RPMI7951 (cell line): ENCODE measurements at regions not wholly inside any gene's neighbourhood (a gene's known extent, or its start where the extent isn't known, plus 50 kb on each side); places are given as distances from the start of the nearest gene placed in this dataset.
"Not testable (repeated sequence)": the region's sequence is repeated elsewhere in the genome, so short reads cannot be mapped to it uniquely, and the experiment has no call there.

Experiments used
- DNase-seq: peaks from one replicate; pipeline ENCODE4 v3.0.0-alpha.2; 2012; ENCODE audit warnings: low read depth

DNA sequence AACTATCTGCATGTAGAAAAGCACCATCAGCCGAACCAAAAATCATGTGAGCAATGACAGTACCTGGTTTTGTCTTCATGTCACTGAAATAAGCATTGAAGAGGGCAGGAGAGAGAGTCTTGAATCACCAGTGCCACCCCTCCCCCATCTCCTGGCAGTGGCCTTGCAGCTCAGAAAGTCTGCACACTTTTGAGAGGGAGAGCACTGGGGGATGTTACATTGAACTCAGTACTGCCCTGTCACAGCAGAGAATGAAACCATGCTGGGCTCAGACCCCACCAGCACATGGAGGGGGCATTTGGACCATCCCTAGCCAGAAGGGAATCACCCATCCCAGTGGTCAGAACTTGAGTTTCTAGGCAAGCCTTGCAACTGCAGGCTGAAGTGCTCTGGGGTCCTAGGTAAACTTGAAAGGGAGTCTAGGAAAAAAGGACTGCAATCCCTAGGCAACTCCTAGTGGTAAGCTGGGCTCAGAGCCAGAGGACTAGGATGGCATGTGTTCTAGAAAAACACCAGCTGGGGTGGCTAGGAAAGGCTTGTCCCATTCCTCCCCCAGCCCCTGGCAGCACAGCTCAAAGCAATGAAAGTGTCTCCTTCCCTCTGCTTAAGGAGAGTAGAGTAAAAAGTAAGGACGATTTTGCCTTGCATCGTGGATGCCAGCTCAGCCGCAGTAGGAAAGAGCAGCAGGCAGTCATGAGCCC is 259.9 kb upstream of the MYT1L start:
- DNase-seq: no peak

DNA sequence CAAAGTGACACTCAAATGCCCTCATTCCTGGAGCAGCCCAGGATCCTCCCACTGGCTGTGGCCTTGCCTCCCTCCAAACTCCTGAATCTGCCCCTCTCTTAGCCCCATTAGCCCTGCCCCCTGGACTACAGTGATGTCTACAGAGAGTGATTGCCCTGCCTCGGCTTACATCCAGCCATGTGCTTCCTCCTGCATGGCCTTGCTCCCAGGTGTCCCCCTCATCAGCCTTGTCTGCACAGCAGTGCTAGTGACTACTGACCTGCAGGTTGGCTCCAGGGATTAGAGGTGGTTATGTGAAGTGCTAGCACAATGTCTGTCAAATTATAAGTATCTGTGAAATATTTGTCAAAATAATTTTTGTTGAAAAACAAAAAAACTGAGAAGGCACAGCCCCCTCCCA is 259.1 kb upstream of the MYT1L start:
- DNase-seq: no peak

DNA sequence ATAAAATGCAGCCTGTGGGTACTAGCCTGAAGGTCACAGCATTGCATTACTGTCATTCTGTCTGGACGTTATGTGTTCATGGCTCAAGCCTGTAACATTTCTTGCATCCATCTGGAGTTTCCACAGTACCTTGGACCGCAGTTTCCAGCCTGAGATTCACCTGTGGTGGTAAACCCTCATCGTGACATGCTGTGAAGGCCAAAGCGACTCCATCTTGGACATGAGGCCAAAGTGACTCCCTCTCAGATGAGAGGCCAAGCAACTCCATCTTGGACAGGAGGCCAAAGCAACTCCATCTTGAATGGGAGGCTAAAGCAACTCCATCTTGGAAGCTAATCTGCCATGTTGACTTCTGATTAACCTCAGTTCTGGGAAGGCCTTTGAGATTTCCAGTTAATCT is 257.7 kb upstream of the MYT1L start:
- DNase-seq: no peak

DNA sequence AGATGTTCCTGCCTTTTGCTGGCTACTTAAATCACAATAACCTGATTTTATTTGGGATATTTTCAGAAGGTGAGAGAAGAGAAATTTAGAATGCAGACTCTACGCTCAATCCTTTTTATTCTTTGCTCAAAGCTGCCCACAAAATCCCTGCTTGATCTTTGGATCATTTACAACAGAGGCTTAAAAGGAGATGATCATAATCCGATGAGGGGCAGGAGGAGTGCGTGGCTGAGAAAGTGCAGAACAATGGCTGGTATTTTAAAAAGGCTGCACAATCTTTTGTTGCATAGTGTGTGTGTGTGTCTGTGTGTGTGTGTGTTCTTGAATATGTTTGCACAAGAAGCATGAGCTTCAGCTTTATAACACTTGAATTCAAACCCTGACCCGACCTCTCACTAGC is 256.3 kb upstream of the MYT1L start:
- DNase-seq: no peak

DNA sequence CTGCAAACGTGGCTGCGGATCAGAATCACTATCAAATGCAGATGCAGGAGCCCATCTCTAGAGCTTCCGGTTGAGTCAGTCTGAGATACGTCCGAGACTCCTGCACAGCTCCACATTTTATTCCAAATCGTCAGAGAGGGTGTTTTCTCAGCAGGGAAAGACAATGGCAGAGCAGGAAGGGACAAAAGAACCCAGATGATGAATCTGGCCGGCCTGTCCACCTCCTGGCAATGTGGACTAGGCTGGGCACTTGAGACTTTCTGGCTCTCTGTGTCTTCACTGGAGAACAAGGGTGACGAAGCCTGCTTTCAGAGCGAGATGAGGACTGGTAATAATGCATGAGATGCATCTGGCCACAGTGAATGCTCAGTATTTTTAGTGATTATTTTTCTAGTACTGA is 255.9 kb upstream of the MYT1L start:
- DNase-seq: no peak

DNA sequence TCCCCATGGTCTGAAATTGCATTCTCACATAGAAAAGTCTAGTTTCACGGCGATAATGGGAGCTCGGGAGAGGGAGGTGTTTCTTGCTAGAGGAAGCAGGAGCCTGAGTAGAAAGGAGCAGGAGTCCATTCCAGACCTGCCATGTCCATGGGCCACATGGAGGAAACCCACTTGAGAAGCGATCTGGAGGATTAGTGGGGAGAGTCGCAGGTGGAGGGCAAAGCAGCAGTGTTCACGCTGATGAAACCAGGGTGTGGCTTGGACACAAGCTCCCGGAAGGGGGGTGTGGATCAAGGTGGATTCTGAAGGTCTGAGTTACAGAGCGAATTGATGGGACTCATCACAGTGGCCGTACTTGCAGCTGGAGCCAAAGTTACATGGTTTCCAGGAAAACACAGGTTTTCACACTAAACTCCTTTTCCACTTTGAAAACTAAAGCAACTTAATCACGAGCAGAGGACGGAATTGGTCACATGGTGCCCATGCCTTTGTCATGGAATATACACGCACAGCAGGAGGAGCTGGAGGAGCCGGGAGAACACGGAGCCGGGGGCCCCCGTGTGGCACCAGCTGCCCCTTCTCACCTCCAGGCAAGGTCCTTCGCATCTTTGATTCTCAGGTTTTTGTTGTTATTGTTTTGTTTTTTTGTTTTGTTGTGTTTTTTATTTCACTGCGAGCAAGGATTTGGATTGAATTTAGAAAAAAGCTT is 255.1 kb upstream of the MYT1L start:
- no peak for DNase-seq

DNA sequence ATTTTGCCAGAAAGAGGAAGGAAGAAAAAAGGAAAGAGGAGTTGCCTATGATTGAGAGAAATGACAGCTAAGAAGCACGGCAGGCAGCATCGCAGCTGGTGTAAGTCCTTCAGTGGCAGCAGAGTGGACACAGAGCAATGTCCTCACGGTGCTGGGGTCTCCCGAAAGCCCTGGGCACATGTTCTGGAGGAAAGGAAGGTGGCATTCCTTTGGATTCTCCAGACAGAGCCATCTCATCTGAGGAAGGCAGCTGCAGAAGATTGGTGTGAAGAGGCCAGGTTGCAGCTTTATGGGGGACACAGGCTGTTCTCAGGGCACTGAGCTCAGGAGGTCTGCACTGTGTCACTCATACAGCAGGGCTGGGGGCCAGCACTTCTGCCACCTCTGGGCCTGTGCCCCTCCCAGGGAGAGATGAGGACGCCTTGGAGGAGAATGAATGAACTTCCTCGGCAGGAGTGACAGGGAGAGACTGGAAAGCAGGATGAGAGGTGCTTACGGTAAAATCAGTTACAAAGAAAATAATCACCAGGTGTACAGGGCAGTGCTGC is 252.0 kb upstream of the MYT1L start:
- DNase-seq: no peak

DNA sequence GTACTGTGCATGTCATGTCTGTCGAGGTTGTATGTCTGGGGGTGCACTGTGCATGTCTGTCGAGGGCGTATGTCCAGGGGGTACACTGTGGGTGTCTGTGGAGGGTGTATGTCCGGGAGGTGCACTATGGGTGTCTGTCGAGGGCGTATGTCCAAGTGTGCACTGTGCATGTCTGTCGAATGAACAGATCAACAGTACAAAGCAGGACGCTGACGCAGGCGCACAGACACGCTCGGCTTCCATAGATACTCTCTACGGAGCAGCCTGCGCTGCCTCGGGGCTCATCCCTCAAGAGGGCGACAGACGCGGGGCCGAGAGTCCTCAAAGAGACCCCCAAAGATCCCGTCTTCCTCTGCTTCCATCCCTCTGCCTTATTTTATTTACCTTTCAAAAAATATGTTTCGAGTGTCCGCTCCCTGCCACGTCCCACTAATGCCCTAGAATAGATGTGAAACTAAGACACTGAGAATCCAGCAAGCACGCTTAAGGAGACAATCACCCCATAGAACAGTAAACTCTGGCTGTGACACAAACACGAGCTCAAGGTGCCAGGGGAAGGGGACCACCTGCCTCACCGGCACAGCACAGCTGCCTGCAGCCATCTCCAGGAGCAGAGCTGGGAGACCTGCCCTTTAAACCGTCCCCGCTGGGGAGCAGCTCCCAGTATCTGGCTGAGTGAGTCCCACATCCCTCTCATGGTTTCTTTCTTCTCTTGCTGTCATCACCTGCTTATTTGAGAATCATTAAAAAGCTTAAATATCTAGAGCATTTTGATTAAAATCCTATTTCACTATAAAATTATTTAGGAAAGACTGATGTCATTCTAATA is 250.5 kb upstream of the MYT1L start:
- no peak for DNase-seq

DNA sequence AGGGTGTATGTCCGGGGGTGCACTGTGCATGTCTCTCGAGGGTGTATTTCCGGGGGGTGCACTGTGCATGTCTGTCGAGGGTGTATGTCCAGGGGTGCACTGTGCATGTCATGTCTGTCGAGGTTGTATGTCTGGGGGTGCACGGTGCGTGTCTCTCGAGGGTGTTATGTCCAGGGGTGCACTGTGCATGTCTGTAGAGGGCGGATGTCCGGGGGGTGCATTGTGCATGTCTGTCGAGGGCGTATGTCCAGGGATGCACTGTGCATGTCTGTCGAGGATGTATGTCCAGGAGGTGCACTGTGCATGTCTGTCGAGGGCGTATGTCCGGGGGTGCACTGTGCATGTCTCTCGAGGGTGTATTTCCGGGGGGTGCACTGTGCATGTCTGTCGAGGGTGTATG is 249.8 kb upstream of the MYT1L start:
- not testable (repeated sequence) for DNase-seq

DNA sequence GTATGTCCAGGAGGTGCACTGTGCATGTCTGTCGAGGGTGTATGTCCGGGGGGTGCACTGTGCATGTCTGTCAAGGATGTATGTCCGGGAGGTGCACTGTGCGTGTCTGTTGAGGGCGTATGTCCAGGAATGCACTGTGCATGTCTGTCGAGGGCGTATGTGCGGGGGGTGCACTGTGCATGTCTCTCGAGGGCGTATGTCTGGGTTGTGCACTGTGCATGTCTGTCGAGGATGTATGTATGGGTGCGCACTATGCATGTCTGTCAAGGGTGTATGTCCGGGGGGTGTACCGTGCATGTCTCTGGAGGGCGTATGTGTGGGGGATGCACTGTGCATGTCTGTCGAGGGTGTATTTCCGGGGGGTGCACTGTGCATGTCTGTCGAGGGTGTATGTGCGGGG is 249.3 kb upstream of the MYT1L start:
- DNase-seq: no peak

DNA sequence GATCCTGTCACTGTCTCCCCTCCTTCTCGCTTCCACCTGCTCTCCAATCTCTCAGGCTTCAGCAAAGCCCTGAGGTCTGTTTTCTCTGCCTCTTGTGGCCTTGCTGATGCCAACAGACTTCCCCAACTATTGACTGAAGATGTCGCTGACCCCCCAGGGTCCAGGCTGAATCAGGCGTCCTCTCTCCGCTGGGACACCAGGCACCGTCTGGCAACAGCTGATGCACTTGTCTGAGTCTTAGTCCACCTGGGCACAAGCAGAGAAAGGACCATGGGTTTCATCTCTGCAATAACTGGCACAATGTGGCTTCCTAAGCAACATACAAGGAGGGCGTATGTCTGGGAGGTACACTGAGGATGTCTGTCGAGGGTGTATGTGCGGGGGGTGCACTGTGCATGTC is 248.7 kb upstream of the MYT1L start:
- no peak for DNase-seq

DNA sequence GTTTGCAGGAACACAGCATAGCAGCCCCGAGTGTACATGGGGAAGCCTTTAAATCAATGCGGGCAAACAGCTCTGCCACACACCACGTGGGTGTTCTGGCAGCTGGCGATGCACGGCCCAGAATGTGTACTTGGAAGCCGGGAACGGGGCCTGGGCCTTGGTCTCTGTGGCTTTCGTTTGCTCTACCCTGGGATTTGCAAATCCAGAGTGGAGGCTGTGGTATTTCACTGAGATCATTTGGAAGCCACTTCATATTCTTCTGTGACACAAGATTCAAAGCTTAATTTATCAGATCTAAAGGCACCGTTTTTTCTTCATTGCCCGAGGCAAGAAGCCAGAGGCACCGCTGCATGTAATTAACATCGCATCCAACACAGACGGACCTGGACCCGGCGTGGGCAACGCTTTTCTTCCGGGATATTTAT is 246.3 kb upstream of the MYT1L start:
- no peak for DNase-seq

DNA sequence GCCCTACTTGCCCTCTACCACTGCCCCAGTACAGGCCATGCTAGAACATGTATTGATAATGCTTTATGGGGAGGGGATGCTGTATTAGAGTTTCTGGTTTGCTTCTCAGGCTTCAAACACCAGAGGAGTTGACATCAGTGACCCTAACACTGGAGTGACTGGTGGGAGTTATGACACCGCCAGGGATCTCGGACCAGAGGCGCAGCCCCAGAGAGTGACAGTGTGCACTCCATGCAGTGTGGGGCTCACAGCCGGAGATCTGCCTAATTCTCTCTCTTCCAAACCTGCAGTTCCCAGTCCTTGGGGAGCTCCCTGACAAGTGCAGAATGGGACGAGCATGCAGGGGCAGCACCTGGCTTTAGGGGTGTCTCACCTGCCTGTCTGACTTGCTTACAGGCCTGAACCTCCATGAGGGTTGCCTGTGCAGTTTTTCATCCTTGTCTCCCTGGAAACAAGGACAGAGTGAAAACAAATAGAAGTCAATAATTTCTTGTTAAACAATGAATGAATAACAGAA is 244.9 kb upstream of the MYT1L start:
- DNase-seq: no peak

DNA sequence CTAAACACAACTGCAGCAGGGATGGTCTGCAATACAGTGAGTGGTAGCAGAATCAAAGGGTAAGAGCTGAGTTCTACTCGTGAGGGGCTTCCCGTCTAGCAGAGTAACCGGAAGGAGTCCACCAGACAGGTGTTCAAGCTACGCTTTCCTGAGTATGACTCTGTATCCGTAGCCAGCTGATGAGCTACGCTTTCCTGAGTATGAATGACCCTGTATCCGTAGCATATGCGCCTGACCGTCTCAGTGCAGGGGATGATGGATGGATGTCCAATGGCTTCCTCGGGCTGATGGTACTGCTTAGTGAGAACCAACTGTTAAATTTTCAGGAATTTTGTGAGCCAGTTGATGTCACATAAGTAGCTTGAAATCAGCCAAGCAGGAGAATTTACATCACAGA is 244.1 kb upstream of the MYT1L start:
- DNase-seq: no peak

DNA sequence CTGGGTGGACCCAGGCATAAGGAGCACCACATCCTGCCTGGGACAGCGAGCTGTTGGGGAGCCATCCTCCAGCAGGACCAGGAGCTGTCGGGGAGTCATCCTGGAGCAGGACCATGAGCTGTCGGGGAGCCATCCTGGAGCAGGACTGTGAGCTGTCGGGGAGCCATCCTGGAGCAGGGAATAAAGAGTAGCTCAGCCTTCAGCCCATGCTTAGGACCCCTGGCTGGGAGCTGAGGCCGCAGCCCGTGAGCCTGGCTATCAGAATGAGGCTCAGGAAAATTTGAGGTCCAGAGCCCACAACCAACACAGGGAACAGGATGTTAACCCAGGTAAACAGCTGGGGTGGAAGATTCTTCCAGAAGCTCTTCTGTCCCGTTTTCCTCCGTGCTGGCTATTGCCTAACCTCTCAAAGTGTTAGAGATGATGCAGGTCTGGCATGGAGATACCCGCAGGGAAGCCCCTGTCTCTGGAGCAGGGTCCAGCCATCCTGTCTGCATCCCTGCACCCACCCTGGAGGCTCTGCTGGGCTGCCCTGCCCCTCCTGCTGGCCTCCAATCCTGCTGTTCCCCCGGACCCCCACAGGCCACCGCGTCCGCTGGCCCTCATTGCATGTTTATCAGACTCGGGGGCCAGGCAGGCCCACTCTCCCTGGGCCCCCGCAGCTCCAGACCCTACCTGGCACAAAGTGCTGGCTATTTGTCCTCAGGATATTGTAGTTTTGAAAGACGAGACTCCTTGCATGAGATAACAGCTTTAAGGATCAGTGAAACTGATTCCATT is 243.5 kb upstream of the MYT1L start:
- no peak for DNase-seq

DNA sequence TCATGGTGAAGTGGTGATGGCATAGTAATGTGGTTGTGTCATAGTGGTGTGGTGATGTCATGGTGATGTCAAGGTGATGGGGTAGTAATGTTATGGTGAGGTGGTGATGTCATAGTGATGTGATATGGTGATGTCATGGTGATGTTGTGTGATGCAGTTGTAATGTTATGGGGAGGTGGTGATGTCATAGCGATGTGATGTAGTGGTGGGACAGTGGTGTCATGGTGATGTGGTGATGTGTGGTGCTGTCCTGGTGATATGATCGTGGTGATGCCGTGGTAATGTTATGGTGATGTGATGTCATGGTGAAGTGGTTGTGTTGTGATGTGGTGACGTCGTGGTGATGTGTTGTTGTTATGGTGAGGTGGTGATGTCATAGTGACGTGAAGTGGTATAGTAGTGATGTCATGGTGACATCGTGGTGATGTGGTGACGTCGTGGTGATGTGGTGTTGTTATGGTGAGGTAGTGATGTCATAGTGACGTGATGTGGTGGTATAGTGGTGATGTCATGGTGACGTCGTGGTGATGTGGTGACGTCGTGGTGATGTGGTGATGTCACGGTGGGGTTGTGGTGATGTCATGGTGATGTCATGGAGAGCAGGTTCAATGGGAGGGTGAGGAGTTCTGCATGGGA is 242.7 kb upstream of the MYT1L start:
- peak; percentile 20 for DNase-seq

DNA sequence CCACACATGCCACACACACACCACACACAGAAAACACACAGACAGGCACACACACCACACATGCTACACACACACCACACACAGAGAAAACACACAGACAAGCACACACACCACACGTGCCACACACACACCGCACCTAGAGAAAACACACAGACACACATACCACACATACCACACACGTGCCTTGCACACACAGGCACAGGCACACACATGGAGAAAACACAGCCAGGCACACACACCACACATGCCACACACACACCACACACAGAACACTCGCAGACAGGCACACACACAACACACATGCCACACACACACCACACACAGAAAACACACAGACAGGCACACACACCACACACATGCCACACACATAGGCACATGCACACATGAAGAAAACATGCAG is 242.1 kb upstream of the MYT1L start:
- DNase-seq: no peak

DNA sequence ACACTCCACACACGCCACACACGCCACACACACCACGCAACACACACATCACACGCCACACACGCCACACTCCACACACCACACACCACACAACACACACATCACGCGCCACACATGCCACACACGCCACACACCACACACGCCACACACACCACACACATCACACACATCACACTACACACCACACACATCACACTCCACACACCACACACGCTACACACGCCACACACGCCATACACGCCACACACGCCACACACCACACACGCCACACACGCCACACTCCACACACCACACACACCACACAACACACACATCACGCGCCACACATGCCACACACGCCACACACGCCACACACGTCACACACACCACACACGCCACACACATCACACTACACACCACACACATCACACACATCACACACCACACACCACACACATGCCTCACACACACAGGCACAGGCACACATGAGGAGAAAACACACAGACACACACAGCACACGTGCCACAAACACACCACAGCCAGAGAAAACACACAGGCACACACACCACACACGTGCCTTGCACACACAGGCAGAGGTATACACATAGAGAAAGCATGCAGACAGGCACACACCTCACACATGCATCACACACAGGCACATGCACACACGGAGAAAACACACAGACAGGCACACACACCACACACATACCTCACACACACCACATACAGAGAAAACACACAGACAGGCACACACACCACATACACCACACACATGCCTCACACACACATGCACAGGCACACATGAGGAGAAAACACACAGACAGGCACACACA is 241.5 kb upstream of the MYT1L start:
- DNase-seq: no peak

DNA sequence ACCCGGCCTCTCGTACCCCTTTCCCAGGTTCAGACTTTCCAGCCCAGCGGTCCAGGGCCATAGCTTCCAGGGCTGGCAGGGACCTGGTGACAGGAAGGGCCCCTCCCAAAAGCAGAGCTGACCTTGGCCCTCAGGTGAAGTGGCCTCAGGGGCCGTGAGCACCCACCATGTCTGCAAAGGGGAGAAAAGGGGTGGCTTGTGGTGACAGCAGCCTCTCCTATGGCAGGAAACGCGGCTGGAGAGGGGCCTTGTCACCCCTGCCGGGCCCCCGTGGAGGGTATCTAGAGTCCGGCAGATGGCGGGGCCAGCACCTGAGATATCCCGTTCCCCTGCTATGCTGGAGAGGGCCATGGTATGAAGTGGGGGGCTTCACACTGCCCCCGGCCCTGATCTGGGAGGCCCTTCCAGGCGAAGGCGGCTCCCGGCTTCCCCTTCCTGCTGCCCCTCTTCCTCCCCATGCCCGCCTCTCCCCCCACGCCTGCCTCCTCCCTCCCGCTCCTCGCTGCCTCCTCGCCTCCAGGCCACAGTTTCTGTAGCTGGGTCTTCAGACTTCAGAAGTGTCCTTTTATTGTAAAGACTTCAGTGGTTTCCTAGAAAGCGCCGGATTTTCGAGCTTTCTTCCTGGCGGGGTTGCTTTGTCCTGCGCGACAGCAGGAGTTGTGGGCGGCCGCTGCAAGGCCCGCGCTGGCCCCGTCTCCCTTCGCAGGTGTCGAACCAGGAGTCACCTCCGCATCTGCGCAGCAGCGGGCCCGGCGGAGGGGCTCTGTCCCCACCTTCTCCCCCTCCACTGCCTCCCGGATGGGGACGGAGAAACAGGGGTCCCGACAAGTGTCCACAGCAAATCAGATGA is 240.5 kb upstream of the MYT1L start:
- no peak for DNase-seq
